NCI-H1105 treated with DMSO at 0.1 percent for 48 hours (cell line): ENCODE measurements at regions not wholly inside any gene's neighbourhood (a gene's known extent, or its start where the extent isn't known, plus 50 kb on each side); places are given as distances from the start of the nearest gene placed in this dataset.
A peak's percentile ranks its signal among the peaks of the same experiment; 100 is the strongest.

Source experiments
- DNase-seq: peaks from one replicate; lab custom pipeline; 2025; lab: John Stamatoyannopoulos, UW

DNA sequence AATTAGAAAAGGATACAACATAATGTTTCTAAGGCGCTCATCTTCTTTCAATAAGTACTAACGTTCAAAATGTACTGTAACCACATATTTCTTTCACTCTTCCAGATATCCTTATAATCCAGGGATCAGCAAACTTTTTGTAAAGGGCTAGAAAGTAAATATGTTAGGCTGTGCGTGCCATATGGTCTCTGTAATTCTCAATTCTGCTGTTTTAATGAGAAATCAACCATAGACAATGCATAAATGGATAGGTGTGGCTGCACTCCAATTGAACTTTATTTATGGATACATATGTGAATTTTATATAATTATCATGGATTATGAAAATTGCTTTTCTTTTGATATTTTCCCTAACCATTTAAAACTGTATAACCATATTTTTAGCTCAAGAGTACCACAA is 459.4 kb downstream of the EPHA4 start:
- DNase-seq: no peak

- no peak for DNase-seq
Observed at GRCh38 chr2:221115944-221116343, 456.2 kb downstream of the EPHA4 start.

DNA sequence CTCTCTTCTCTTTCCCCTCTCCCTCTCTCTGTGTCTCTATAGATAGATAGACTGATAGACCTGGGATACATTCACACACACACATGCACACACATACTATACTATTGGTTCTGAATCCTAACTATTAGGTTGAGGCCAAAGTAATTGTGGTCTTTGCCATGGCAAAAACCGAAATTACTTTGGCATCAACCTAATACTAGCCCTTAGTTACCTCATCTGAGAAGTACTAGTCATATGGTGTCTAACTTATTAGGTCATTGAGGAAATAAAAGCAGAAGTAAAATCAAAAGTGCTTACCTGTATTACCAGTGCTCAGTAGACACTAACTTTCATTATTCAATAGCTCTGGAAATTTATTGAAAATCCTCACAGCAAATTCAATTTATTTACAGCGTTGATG is 451.5 kb downstream of the EPHA4 start:
- no peak for DNase-seq

GRCh38 chr2:221123396-221123795 is 448.7 kb downstream of the EPHA4 start:
- DNase-seq: no peak

- DNase-seq: peak; percentile 82
Observed at GRCh38 chr2:221124532-221125240, 447.4 kb downstream of the EPHA4 start.

GRCh38 chr2:221125691-221126090 is 446.4 kb downstream of the EPHA4 start:
- no peak for DNase-seq

- no peak for DNase-seq
Observed at GRCh38 chr2:221129657-221130056, 442.4 kb downstream of the EPHA4 start.

- no peak for DNase-seq
Observed at GRCh38 chr2:221130431-221130830, 441.7 kb downstream of the EPHA4 start.

DNA sequence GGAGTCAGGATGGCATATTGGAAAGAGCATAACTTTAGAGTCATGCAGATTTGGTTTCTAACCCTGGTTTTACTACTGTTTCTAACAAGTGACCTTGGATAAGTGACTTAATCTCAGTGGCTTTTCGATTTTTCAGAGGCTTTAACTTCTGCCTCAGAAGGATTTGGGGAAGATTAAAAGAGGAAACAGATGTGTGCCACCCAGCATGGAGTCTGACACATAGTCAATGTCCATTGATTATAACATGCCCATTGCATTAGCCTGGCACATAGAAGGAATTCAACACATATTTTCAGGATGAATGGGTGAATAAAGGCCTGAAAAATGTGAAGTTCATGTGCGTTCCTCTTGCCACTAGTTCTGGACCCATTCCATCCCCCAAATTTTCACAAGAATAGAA is 438.2 kb downstream of the EPHA4 start:
- DNase-seq: no peak

GRCh38 chr2:221134718-221135117 is 437.4 kb downstream of the EPHA4 start:
- no peak for DNase-seq

- no peak for DNase-seq
Observed at GRCh38 chr2:221135699-221136098, 436.4 kb downstream of the EPHA4 start.

DNA sequence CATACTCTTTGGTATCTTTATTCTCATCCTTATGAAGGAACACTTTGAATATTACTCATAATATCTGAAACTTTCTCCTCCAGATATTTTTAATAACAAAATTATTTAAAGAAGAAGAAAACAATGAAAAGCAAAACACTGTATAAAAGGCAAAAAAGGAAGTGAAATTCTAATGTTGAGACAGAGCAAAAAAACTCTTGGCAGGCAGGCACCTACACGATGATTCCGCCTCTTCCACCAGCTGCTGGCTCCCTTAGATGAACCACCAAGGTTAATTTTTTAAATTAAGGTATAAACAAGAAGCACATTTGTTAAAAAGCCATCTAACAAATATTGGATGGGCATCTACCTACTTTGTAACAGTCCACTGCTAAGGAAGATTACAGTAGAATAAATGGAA is 434.7 kb downstream of the EPHA4 start:
- no peak for DNase-seq

DNA sequence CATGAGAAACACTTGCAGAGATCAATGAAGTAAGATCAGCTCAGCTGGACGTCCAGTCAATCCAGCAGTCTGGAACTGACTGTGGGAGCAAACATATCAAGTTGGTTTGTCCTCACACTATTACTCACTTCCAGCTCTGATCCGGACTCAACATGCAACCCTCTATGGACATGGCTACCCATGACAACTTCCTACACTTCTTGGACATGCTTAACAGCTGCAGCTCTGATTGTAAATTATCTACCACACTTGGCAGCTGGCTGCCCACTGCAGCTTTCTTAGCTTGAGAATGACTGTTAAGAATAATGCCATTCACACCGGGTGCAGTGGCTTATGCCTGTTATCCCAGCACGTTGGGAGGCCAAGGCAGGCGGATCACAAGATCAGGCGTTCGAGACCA is 429.8 kb downstream of the EPHA4 start:
- DNase-seq: no peak

DNA sequence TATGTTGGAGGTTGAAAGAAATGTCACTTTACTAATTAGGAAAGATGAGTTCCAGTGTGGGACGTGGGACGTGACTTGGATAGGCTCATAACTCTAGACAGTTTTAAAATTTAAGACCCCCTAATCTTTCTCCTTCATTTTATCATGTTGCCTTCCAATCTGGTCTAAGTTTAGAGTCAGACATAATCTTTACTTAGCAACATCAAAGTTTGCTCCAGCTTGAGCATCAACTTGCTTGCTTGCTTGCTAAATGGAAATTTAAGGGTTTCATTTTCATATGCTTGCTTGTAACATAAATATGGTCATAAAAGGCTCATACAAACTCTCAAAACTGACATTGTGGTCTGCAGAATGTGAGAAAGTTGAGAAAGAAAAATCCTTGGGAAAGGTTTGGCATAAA is 428.9 kb downstream of the EPHA4 start:
- DNase-seq: no peak

- no peak for DNase-seq
Observed at GRCh38 chr2:221144909-221145308, 427.2 kb downstream of the EPHA4 start.

GRCh38 chr2:221145396-221145795 is 426.7 kb downstream of the EPHA4 start:
- no peak for DNase-seq

DNA sequence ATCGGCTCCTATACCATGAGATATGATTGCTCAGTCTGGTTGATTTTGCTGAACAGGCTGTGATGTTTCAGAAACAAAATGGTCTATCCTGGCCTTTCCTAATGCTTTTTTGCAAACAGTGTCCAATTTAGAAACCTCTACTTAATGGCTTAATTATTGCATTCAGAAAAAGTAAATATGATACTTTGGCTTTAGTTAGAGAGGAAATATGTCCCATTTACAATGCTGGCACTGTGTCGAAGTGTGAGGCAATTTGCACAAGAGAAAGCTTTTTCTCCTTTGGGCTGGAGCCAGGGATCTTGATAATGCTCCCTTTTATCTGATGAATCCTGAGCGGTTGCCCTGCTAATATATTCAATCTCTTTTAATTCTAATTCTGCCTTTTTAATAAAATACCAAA is 418.9 kb downstream of the EPHA4 start:
- peak; percentile 92 for DNase-seq

- no peak for DNase-seq
Observed at GRCh38 chr2:221154176-221154575, 417.9 kb downstream of the EPHA4 start.

GRCh38 chr2:221156062-221156734 is 415.9 kb downstream of the EPHA4 start:
- DNase-seq: peak; percentile 15

DNA sequence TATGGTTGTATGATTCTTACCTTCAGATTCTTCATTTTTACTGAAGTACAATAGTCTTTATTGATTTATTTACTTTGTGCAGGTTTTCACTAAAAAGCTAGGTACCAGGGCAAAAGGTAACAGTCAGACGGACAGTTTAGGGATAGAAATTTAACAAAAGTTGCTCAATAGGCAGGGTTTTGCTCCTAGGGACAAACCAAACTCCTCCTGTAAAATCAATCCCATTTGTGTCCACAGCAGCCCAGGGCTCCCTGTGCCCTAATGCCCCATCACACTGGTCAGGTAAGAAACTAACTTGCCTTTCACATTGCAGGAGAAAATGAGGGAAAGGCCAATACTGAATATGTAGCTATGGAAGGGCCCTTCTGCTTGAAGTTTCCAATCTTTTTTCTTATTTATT is 410.9 kb downstream of the EPHA4 start:
- no peak for DNase-seq

- DNase-seq: no peak
Observed at GRCh38 chr2:221166292-221166691, 405.8 kb downstream of the EPHA4 start.

- no peak for DNase-seq
Observed at GRCh38 chr2:221167561-221167960, 404.5 kb downstream of the EPHA4 start.

DNA sequence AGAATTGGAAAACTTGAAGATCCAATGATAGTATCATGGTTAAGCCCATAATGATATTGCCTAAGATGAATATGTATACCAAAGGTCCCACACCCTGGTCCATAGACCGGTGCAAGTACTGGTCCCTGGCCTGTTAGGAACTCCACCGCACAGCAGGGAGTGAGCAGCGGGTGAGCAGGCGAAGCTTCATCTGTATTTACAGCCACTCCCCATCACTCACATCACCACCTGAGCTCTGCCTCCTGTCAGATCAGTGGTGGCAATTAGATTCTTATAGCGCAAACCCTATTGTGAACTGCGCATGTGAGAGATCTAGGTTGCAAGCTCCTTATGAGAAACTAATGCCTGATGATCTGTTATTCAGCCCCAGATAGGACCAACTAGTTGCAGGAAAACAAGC is 402.4 kb downstream of the EPHA4 start:
- DNase-seq: no peak

DNA sequence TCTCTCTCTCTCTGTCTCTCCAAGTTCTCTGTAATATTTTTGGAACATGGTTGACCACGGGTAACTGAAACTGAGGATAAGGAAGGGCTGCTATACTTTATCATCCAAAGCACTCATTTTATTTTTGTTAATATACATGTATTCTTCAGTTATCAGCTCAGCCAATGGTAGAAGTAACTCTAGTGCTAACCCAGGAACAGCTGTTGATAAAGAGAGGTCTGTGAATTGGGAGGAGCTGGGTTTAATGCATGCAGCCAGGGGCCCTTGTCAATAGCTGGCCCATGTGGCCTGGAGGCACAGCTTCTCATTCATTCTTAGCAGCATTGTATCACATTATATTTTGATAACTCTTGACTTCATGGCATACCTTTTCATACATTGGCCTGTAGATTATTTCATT is 401.6 kb downstream of the EPHA4 start:
- no peak for DNase-seq
